GM13977 (cell line): ENCODE measurements at regions not wholly inside any gene's neighbourhood (a gene's known extent, or its start where the extent isn't known, plus 50 kb on each side); places are given as distances from the start of the nearest gene placed in this dataset.
"Not testable (repeated sequence)": the region's sequence is repeated elsewhere in the genome, so short reads cannot be mapped to it uniquely, and the experiment has no call there.

ENCODE experiments used
- DNase-seq: peaks from one replicate; pipeline ENCODE4 v3.0.0; 2012; ENCODE audit warnings: low spot score
- in situ Hi-C: fragments of 300-500 bp; cut with MboI; formaldehyde crosslinking; loops from one replicate; pipeline ENCODE4 v1.12.0; 2022; ENCODE audit warnings: low sequenced_read_pairs, low pct_unique_long_range_greater_than_20kb, mixed read lengths, inconsistent platforms; ENCODE audit not compliant: unreplicated experiment
- TF ChIP-seq, protein P1 (sequence below): IDR thresholded peaks from 2 replicates; pipeline ENCODE4 v1.5.1; 2012; ENCODE audit warnings: mild to moderate bottlenecking, control low read depth; ENCODE audit not compliant: insufficient read depth; ENCODE audit errors: extremely low read depth, missing control alignments

DNA sequence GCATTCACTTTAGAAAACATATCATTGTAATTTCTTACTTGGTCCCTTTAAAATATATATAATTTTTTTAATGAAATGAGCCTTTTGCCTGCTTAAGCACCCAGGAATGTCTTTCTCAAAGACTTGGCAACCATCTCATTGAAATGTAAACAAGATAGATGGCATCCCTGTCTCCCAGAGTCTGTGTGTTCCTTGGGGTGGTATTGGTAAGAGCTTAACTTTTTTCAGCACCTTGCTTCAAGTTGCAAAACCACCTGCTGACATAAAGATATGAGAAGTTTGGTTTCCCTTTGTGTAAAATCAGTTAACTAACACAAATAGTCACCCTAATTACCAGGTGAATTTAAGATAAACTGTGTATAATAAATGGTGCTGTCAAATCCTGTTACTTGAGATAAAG, 266.9 kb downstream of the DSC3 start:
- TF ChIP-seq, protein P1, sequence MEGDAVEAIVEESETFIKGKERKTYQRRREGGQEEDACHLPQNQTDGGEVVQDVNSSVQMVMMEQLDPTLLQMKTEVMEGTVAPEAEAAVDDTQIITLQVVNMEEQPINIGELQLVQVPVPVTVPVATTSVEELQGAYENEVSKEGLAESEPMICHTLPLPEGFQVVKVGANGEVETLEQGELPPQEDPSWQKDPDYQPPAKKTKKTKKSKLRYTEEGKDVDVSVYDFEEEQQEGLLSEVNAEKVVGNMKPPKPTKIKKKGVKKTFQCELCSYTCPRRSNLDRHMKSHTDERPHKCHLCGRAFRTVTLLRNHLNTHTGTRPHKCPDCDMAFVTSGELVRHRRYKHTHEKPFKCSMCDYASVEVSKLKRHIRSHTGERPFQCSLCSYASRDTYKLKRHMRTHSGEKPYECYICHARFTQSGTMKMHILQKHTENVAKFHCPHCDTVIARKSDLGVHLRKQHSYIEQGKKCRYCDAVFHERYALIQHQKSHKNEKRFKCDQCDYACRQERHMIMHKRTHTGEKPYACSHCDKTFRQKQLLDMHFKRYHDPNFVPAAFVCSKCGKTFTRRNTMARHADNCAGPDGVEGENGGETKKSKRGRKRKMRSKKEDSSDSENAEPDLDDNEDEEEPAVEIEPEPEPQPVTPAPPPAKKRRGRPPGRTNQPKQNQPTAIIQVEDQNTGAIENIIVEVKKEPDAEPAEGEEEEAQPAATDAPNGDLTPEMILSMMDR: no peak
- no peak for DNase-seq
- in situ Hi-C loops: no loop called here

DNA sequence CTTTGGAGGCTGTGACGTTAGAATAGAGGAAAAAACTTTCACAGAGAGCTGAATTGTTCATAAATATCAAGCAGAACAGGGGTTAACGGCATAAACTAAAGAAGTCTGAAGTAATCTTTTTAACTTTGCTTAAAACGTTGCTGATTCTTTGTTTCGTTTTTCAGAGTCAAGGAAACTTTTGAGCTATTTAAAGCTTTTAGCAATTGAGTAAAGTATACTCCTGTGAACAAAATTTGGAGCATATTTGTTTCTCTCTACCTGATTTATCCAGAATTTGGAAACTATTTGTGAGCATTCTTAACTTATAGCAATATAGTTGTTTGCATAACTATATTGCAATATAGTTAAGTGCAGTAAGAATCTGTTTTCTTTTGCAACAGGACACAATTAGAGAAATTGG, 270.4 kb downstream of the DSC3 start:
- not testable (repeated sequence) for DNase-seq

DNA sequence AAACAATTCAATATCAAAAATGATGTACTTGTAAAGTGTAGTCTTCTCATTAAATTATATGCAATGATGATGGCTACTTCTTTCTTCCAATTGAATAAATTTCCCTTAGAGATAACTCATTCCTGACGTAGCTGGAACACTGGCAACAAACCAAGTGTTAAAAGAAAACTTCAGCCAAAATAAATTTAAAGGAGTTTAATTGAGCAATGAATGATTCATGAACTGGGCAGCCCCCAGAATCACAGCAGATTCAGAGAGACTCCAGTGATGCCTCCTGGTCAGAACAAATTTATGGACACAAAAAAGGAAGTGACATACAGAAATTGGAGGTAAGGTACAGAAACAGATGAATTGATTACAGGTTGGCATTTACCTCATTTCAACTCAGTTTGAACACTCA, 276.5 kb downstream of the DSC3 start:
- no peak for DNase-seq
- TF ChIP-seq, protein P1: no peak
- in situ Hi-C loops: no loop called here

More for the DNA sequence above, 270.4 kb downstream of the DSC3 start:
- in situ Hi-C loops: not testable (repeated sequence)

DNA sequence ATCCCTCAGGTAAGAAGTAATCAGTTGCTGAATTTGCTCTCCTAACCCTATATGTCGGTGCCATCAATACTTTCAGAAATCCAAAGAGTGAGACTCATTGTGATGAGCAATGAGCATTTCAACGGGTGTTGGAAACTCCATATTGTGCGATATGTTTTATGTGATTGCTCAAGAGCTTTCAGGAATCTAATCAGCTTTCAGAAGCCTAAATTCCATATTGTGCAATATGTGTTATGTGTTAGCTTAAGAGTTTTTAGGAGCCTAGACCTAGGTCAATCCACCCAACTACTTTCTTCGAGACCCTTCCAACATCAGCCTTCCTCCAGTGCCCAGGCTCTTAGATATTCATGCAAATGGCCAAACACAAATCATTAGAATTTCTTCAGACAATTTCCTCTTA, 277.3 kb downstream of the DSC3 start:
- TF ChIP-seq, protein P1: no peak
- in situ Hi-C loops: no loop called here
- no peak for DNase-seq

DNA sequence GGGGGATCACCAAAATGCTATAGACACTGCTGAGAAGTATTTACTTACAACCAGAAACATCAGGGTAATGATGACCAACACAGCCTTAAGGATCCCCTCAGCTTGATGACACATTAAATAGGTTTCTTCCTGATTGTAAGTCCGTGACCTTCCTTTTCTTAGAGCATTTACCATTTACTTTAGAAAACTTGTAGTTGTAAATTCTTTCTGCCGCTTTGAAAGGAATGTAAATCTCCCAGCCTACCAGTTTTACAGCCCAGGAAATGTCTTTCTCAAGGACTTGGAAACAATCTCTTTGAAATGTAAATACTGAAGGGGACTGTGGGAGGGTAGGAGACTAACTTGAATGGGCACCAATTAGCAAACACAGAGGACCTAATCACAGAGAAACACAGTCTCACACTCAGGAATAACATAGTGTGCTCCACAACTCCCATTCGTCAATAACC, 278.6 kb downstream of the DSC3 start:
- no peak for DNase-seq
- TF ChIP-seq, protein P1: no peak
- in situ Hi-C loops: no loop called here

DNA sequence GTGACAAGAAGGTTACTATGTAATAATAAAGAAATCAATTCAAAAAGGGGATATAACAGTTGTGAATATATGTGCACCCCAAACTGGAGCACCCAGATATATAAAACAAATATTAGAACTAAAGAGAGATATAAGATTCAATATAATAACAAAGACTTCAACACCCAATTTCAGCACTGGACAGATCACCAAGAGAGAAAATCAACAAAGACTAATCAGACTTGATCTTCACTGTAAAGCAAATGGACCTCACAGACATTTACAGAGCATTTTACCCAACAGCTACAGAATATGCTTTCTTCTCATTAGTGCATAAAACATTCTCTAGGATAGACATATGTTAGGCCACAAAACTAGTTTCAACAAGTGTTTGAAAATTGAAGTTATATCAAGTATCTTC, 287.7 kb downstream of the DSC3 start:
- no peak for DNase-seq
- in situ Hi-C loops: no loop called here
- TF ChIP-seq, protein P1: no peak

DNA sequence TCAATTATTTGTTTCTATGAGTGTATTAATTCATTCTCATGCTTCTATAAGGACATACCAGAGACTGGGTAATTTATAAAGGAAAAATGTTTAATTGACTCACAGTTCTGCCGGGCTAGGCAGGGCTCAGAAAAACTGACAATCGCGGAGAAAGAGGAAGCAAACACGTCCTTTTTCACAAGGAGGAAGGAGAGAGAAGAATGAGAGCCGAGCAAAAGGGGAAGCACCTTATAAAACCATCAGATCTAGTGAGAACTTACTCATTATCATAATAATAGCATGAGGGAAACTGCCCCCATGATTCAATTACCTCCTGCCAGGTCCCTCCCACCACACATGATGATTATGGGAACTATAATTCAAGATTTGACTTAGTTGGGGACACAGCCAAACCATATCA, 294.0 kb downstream of the DSC3 start:
- DNase-seq: no peak
- in situ Hi-C loops: no loop called here
- TF ChIP-seq, protein P1: no peak
